PC-3 (cell line): ENCODE measurements at regions not wholly inside any gene's neighbourhood (a gene's known extent, or its start where the extent isn't known, plus 50 kb on each side); places are given as distances from the start of the nearest gene placed in this dataset.

Experiments
- ATAC-seq: fragments of 200-7000 bp; cut with Tn5 transposase; 2 replicates; pipeline ENCODE4 v1.9.1; 2020; ENCODE audit warnings: mild to moderate bottlenecking, moderate library complexity
- BruUV-seq: library from RNA; stranded (reverse); fragments of 400-500 nt; replicated peaks from 2 replicates; lab custom pipeline; 2021; lab: Mats Ljungman, UMichigan
- CTCF ChIA-PET: fragments of 300-600 bp; sonication (Branson Sonifier 250); formaldehyde crosslinking; loops from one replicate; lab custom pipeline; 2022; ENCODE audit warnings: antibody characterized with exemption; lab: Charles Lee
- POLR2A ChIA-PET: fragments of 300-600 bp; sonication (Branson Sonifier 250); formaldehyde crosslinking; loops from one replicate; lab custom pipeline; 2022; ENCODE audit warnings: antibody characterized with exemption; ENCODE audit not compliant: unreplicated experiment; lab: Charles Lee
- DNase-seq: peaks from one replicate; pipeline ENCODE4 v3.0.0-alpha.2; 2015
- H2AFZ ChIP-seq: fragments of 300-600 bp; sonication (generic); 2 replicates; pipeline ENCODE4 v1.6.0; 2016; ENCODE audit warnings: antibody characterized with exemption, low read length
- H3F3A ChIP-seq: fragments of 300-600 bp; sonication (generic); one replicate; pipeline ENCODE4 v1.6.0; 2017; ENCODE audit warnings: antibody characterized with exemption, low read length, control low read depth, mild to moderate bottlenecking; ENCODE audit not compliant: unreplicated experiment
- H3K27ac ChIP-seq: fragments of 300-600 bp; sonication (generic); 2 replicates; pipeline ENCODE4 v1.5.1; 2016; ENCODE audit warnings: mild to moderate bottlenecking, low read length
- H3K27me3 ChIP-seq: fragments of 300-600 bp; sonication (generic); 2 replicates; pipeline ENCODE4 v1.6.1; 2016; ENCODE audit warnings: low read length, mixed read lengths
- H3K36me3 ChIP-seq: fragments of 300-600 bp; sonication (generic); 2 replicates; pipeline ENCODE4 v1.6.1; 2016; ENCODE audit warnings: low read depth, mixed run types, low read length, mixed read lengths
- H3K4me1 ChIP-seq: fragments of 300-600 bp; sonication (generic); 2 replicates; pipeline ENCODE4 v1.5.1; 2016; ENCODE audit warnings: low read length; ENCODE audit not compliant: insufficient read depth
- H3K4me2 ChIP-seq: fragments of 300-600 bp; sonication (generic); 2 replicates; pipeline ENCODE4 v1.6.0; 2016; ENCODE audit warnings: low read length
- H3K4me3 ChIP-seq: fragments of 300-600 bp; sonication (generic); 2 replicates; pipeline ENCODE4 v1.5.1; 2016; ENCODE audit warnings: mild to moderate bottlenecking, low read length, mixed read lengths
- H3K79me2 ChIP-seq: fragments of 300-600 bp; sonication (generic); 2 replicates; pipeline ENCODE4 v1.6.1; 2017; ENCODE audit warnings: low read length, mixed read lengths
- H3K9ac ChIP-seq: fragments of 300-600 bp; sonication (generic); 2 replicates; pipeline ENCODE4 v1.6.0; 2016; ENCODE audit warnings: mild to moderate bottlenecking, low read length
- H3K9me2 ChIP-seq: fragments of 300-600 bp; sonication (generic); replicated peaks from 2 replicates; pipeline ENCODE4 v1.6.1; 2016; ENCODE audit warnings: mixed run types, low read length, mixed read lengths
- H3K9me3 ChIP-seq: fragments of 300-600 bp; sonication (generic); 2 replicates; pipeline ENCODE4 v1.6.1; 2016; ENCODE audit warnings: low read length, mixed read lengths
- H4K20me1 ChIP-seq: fragments of 300-600 bp; sonication (generic); 2 replicates; pipeline ENCODE4 v1.6.1; 2016; ENCODE audit warnings: low read length, mixed read lengths
- CTCF ChIP-seq: fragments of 300-600 bp; sonication (generic); conservative IDR thresholded peaks from 2 replicates; pipeline ENCODE4 v1.5.1; 2017; ENCODE audit warnings: antibody characterized with exemption, low read depth, mild to moderate bottlenecking, low read length
- EZH2 ChIP-seq: fragments of 300-600 bp; sonication (generic); IDR thresholded peaks from one replicate; pipeline ENCODE4 v1.6.1; 2017; ENCODE audit warnings: antibody characterized with exemption, mild to moderate bottlenecking, low read length; ENCODE audit not compliant: unreplicated experiment
- EZH2phosphoT487 ChIP-seq: fragments of 300-600 bp; sonication (generic); IDR thresholded peaks from 2 replicates; pipeline ENCODE4 v1.6.1; 2018; ENCODE audit warnings: mild to moderate bottlenecking, antibody characterized with exemption, low read length, borderline replicate concordance
- intact Hi-C: fragments of 100-400 bp; cut with micrococcal nuclease; formaldehyde crosslinking; loops from 2 replicates; pipeline ENCODE4 v1.9.0; 2023

DNA sequence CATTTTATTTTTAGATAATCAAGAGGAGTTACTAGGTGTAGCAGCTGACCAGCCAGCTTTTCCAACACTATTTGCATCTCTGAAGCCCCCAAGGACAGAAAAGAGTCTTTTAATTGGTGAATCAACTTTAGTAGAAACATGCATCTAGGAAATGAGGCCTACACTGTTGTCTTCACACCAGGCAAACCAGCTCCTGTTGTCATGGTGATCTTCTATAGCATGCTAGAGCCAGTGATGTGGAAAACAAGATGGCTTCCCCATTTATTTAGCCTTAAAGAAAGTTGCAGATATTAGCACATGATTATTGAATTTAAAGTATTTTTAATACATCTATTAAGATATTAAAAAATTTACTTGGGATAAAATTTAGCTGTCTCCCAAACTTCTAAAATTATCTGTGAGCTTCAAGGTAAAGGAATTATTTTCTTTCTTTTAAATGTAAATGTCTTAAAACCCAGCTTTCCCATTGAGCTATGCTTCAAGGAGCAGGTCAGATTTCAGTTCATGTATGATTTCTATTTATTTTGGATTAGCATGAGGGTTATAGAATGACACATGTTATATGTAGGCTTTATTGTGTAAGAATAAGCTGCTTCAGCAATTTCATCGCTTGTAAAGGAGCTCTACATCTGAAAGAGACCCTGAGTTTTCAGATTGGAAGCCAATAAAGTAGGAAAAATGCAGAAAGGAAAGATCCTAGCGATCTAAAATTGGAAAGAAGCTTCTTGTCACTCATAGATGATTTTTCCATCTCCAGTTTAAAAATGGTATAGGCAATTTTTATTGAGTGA, 564.9 kb upstream of the CITED2 start:
- H3K9ac ChIP-seq, result no peak overlapping the region
- POLR2A ChIA-PET, result no interaction called here

GRCh38 chr6:139932671-139933070, 558.2 kb upstream of the CITED2 start:
- Histone ChIP-seq H3K9me3 (no peaks in the 10 kb centered on the region), H2AFZ (no peak overlapping the region), H3F3A (no peaks in the 10 kb centered on the region), H3K36me3 (no peaks in the 10 kb centered on the region), H3K4me2 (no peak overlapping the region), H3K9me2 (no peaks in the 10 kb centered on the region), H3K9ac (no peak overlapping the region), H4K20me1 (no peaks in the 10 kb centered on the region), H3K4me1 (no peaks in the 10 kb centered on the region), H3K27me3 (no peaks in the 10 kb centered on the region), H3K27ac (no peak overlapping the region), H3K4me3 (no peak overlapping the region), H3K79me2 (no peaks in the 10 kb centered on the region)
- POLR2A ChIA-PET, result no interaction called here
- CTCF ChIA-PET, result no interaction called here
- no peak for TF ChIP-seq EZH2
- no TSS peak for BruUV-seq
- DNase-seq (peak; percentile 4), ATAC-seq (no peak)
- intact Hi-C loops, result no loop called here

More for the DNA sequence above, 564.9 kb upstream of the CITED2 start:
- Histone ChIP-seq H3K27ac (no peak overlapping the region), H3K4me1 (peaks cover 14% of the 10 kb centered on the region), H3K9me3 (no peaks in the 10 kb centered on the region), H2AFZ (no peak overlapping the region), H3K4me3 (no peak overlapping the region), H3F3A (no peaks in the 10 kb centered on the region), H3K9me2 (no peaks in the 10 kb centered on the region), H3K27me3 (no peaks in the 10 kb centered on the region), H4K20me1 (no peaks in the 10 kb centered on the region), H3K36me3 (no peaks in the 10 kb centered on the region), H3K4me2 (no peak overlapping the region), H3K79me2 (no peaks in the 10 kb centered on the region)
- intact Hi-C loops, result no loop called here
- CTCF ChIA-PET, result no interaction called here
- ATAC-seq (no peak), DNase-seq (no peak)
- BruUV-seq, result no TSS peak
- no peak for TF ChIP-seq CTCF
- no peak for TF ChIP-seq EZH2phosphoT487
- no peak for TF ChIP-seq EZH2

DNA sequence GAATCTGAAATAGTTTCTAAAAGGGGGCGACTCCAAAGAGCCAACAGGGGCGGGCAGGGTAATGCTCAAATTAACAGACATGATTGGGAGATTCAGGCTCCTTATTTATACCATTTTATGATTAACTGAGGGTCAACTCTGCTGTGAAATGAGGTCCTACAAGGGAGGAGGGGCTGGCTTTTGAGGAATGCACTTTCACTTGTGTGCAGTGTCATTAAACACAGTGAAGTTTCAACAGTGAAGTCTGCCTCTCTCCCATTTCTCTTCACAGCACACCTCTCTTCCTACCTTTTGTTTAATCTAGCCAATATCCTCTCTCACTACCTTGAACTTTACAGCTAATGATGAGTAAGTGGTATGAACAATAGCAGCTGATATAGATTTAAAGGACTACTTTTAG, 557.3 kb upstream of the CITED2 start:
- BruUV-seq, result no TSS peak
- no peaks in the 10 kb centered on the region for H3K9me3 ChIP-seq
- no peaks in the 10 kb centered on the region for H3K36me3 ChIP-seq
- no peaks in the 10 kb centered on the region for H3K79me2 ChIP-seq
- DNase-seq (peak; percentile 9), ATAC-seq (no peak)
- no peak overlapping the region for H2AFZ ChIP-seq
- H3K9me2 ChIP-seq, result no peaks in the 10 kb centered on the region
- H4K20me1 ChIP-seq, result no peaks in the 10 kb centered on the region
- intact Hi-C loops, result no loop called here
- H3K9ac ChIP-seq, result no peak overlapping the region
- H3F3A ChIP-seq, result no peaks in the 10 kb centered on the region
- no peak overlapping the region for H3K27ac ChIP-seq
- no peak overlapping the region for H3K4me2 ChIP-seq
- no peak for TF ChIP-seq EZH2phosphoT487
- TF ChIP-seq EZH2, result no peak
- no peak for TF ChIP-seq CTCF
- ChIA-PET POLR2A (no interaction called here), CTCF (no interaction called here)
- H3K4me3 ChIP-seq, result no peak overlapping the region
- H3K27me3 ChIP-seq, result no peaks in the 10 kb centered on the region
- no peaks in the 10 kb centered on the region for H3K4me1 ChIP-seq
